ENCODE measurements at regions not wholly inside any gene's neighbourhood (a gene's known extent, or its start where the extent isn't known, plus 50 kb on each side); places are given as distances from the start of the nearest gene placed in this dataset.
"Not testable (repeated sequence)": the region's sequence is repeated elsewhere in the genome, so short reads cannot be mapped to it uniquely, and the experiment has no call there.

- no peak for DNase-seq (ENCODE audit: low read depth, low spot score)
Measured at GRCh38 chr4:74544655-74545361, 99.9 kb downstream of the AREG start.

GRCh38 chr4:74545448-74545847 lies 100.5 kb downstream of the AREG start:
- no peak for DNase-seq (ENCODE audit: low read depth, low spot score)

- DNase-seq (ENCODE audit: low read depth, low spot score), result no peak
Measured at GRCh38 chr4:74546057-74546456, 101.1 kb downstream of the AREG start.

- DNase-seq (ENCODE audit: low read depth, low spot score), result no peak
Measured at GRCh38 chr4:74547042-74547441, 102.1 kb downstream of the AREG start.

- no peak for DNase-seq (ENCODE audit: low read depth, low spot score)
Measured at GRCh38 chr4:74548561-74548960, 103.6 kb downstream of the AREG start.

- no peak for DNase-seq (ENCODE audit: low read depth, low spot score)
Measured at GRCh38 chr4:74549936-74550335, 105.0 kb downstream of the AREG start.

GRCh38 chr4:74555231-74555630 lies 110.3 kb downstream of the AREG start:
- DNase-seq (ENCODE audit: low read depth, low spot score), result no peak

GRCh38 chr4:74555843-74556242 lies 110.9 kb downstream of the AREG start:
- DNase-seq (ENCODE audit: low read depth, low spot score), result no peak

GRCh38 chr4:74559853-74560252 lies 114.9 kb downstream of the AREG start:
- no peak for DNase-seq (ENCODE audit: low read depth, low spot score)

- no peak for DNase-seq (ENCODE audit: low read depth, low spot score)
Measured at GRCh38 chr4:74567981-74568380, 123.0 kb downstream of the AREG start.

- no peak for DNase-seq (ENCODE audit: low read depth, low spot score)
Measured at GRCh38 chr4:74570095-74570494, 125.2 kb downstream of the AREG start.

GRCh38 chr4:74578329-74578728 lies 133.4 kb downstream of the AREG start:
- DNase-seq (ENCODE audit: low read depth, low spot score), result no peak

- not testable (repeated sequence) for DNase-seq (ENCODE audit: low read depth, low spot score)
Measured at GRCh38 chr4:74578865-74579264, 133.9 kb downstream of the AREG start.

- no peak for DNase-seq (ENCODE audit: low read depth, low spot score)
Measured at GRCh38 chr4:74583089-74583700, 138.3 kb downstream of the AREG start.

- no peak for DNase-seq (ENCODE audit: low read depth, low spot score)
Measured at GRCh38 chr4:74583757-74584156, 138.8 kb downstream of the AREG start.

GRCh38 chr4:74588350-74588749 lies 143.4 kb downstream of the AREG start:
- DNase-seq (ENCODE audit: low read depth, low spot score), result no peak

- no peak for DNase-seq (ENCODE audit: low read depth, low spot score)
Measured at GRCh38 chr4:74590476-74590875, 145.5 kb downstream of the AREG start.

GRCh38 chr4:74598611-74599325 lies 153.8 kb downstream of the AREG start:
- DNase-seq (ENCODE audit: low read depth, low spot score), result no peak

- DNase-seq (ENCODE audit: low read depth, low spot score), result no peak
Measured at GRCh38 chr4:74603186-74603585, 158.2 kb downstream of the AREG start.

- DNase-seq (ENCODE audit: low read depth, low spot score), result no peak
Measured at GRCh38 chr4:74608151-74608949, 163.4 kb downstream of the AREG start.

GRCh38 chr4:74610491-74610890 lies 165.6 kb downstream of the AREG start:
- no peak for DNase-seq (ENCODE audit: low read depth, low spot score)

- no peak for DNase-seq (ENCODE audit: low read depth, low spot score)
Measured at GRCh38 chr4:74612837-74613236, 167.9 kb downstream of the AREG start.
